NCI-H2227 treated with DMSO at 0.1 percent for 48 hours (cell line): ENCODE measurements at regions not wholly inside any gene's neighbourhood (a gene's known extent, or its start where the extent isn't known, plus 50 kb on each side); places are given as distances from the start of the nearest gene placed in this dataset.
"Not testable (repeated sequence)": the region's sequence is repeated elsewhere in the genome, so short reads cannot be mapped to it uniquely, and the experiment has no call there.

Source experiments
- DNase-seq: peaks from one replicate; lab custom pipeline; 2025; lab: John Stamatoyannopoulos, UW

DNA sequence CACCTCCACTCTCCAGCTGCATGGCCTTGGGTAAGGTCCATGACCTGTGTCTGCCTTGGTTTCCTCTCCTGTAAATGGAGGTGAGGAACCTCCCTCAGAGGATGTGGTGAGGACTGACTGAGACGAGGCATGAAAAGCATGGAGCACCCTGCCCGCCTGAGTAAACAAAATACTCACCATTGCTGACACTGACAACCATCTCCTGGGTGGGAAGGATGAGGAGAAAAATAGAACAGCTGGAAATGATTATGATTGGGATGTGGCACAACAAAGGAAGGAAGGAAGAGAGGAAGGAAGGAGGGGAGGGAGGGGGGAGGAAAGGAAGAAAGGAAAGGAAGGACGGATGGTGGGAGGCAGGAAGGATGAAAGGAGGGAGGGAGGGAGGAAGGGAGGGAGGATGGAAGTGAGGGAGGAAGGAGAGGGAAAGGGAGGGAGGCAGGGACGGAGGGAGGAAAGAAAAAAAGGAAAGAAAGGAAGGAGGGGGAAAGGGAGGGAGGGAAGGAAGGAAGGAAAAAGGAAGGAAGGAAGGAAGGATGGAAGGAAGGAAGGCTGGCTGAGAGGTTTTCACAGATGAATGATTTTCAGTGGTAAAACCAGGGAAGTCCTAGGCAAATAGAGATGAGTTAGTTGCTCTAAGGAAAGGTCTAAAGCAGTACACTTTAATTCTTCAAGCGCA is 276.5 kb upstream of the XYLT1 start:
- no peak for DNase-seq

DNA sequence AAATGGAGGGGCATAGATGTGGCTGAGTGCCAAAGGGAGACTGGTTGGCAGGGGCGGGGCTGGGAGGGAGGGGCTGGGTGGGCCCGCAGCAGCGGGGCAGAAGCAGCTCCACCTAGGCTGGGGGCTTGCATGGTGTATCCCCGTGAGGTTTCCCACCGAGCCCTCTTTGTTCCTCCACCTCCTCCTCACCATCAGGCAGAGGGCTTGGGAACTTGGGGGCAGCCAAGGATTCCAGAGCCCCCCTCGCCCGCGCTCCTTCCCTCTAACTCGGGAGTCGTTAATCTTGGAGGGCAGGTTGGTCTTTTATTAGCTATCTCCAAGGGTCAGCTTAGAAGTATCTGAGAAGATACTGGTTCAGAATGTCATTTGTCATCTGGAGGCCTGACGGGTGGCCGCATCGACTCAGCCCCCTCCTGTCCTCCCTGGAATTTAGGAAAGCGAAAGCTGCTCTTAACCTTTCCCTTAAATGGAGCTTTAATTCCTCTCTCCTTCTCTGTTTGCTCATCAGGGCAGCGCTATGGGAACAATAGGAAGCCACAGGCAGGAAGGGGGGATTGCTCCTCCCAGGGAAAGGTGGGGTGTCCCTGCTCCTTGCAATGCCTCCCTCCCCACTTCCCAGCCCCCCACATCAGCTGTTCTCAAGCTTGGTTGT is 274.3 kb upstream of the XYLT1 start:
- DNase-seq: peak; percentile 58

DNA sequence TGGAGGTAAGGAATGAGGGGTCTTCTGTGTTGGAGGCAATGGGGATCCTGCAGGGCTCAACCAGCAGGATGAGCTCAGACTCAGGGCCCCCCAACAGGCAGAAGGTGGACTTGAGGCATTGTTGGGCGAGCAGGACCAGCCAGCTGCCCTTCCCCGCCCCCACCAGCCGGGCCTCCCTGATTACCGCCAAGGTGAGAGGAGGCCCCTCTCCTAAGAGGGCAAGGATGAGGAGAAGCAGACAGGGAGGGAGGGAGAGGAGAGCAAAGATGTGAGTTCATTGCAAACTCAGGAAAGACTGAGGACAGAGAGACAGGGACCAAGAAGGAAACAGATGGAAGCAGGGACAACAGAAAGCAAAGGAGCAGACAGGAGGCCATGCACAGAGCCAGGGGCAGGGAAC is 272.8 kb upstream of the XYLT1 start:
- no peak for DNase-seq

DNA sequence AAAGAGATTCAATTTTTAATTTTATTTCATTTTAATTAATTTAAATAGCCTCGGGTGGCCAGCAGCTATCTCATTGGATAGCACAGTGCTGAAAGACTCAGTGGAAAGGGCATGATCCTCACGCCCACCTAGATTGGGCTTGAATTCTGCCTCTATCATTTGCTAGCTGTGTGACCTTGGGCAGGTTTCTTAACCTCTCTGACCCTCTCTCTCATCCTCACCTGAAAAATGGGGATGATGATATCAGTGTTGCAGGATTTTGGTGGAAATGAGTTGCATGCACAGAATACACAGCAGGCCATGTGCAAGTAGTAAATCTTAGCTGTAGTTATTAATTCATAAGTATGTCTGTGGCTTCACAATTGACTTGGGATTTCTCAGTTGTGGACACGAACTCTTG is 272.4 kb upstream of the XYLT1 start:
- no peak for DNase-seq

DNA sequence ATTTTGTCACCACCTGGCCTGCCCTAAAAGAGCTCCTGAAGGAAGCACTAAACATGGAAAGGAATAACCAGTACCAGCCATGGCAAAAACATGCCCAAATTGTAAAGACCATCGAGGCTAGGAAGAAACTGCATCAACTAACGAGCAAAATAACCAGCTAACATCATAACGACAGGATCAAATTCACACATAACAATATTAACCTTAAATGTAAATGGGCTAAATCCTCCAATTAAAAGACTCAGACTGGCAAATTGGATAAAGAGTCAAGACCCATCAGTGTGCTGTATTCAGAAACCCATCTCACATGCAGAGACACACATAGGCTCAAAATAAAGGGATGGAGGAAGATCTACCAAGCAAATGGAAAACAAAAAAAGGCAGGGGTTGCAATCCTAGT is 264.3 kb upstream of the XYLT1 start:
- DNase-seq: not testable (repeated sequence)

DNA sequence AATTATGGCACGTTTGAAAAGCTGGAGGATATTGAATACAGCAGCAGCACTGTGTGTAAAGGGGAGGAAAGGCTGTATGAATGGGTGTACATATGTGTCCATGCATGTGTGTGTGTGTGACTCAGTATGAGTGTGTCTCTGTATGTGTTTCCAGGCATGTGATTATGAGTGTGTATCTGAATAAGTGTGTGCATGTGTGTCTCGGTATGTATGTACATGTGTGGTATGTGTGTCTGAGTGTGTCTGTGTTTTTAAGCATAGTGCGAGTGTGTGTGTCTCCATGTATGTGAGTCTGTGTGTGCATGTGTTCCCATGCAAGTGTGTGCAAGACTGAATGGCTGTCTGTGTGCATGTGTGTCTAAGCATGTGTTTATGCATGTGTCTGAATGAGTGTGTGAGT is 259.1 kb upstream of the XYLT1 start:
- no peak for DNase-seq

DNA sequence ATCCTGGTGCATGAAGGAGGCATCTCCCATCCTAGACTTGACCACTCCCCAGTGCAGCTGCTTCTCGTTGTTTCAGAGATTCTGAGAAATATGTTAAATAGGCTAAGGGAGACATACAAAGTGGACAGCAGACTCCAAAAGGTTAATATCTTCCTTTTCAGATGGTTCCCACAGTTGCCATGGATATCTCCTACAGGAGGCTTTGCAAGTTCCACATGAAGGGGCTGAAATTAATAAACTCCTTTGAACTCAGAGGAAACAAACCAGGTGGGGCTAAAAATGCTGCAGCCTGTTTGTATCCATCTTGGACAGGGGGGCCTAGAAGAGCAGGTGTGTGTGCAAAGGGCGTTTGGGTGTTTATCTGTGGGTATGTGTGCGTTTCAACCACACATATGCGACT is 257.4 kb upstream of the XYLT1 start:
- DNase-seq: no peak

DNA sequence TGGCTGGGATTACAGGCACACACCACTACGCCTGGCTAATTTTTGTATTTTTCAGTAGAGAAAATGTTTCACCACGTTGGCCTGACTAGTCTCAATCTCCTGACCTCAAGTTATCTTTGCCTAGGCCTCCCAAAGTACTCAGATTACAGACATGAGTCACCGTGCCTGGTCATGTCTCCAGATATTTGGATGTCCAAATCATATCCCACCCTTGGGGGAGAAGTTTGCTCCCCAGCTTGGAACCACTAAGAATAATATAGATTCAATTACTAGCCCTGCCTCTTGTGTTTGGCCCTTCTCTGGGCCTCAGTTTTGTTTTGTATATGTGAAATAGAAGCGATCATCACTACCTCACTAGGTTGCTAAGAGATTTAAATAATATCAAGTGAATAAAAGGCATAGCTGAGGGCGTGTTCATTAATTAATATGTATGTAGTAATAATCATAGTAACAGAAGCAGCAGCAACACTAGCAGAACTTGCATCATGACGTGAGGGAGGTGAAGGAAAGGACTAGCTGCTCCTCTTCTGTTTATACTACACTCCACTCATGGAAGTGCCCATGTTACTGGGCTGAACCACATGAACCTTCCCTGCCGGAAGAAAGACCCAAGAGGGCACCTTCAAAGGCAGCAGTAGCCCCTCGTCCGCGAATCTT is 253.6 kb upstream of the XYLT1 start:
- no peak for DNase-seq

DNA sequence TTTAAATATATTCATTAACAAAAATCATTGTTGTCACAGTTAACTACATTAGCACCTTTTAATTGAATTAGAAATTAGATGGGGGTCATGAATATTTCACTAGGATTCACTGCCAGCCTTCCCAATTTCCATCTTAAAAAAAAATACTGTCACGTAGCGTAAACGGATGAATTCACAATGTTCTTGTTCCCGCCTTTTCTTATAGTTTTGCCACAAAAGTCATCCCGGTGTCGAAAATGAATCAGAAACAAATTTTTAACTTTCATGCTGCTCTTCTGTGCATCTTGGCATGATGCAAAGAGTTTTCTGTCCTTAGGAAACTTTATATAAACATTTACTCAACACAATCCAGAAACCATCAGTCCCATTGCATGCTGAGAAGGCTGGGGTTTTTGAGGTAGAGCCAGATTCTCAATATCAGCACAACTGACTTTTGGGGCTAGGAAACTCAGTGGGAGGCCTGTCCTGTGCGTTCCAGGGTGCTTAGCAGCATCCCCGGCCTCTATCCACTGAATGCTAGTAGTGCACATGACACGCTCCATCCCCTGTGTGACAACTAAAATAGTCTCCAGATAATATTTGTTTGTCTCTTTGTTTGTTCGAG is 252.9 kb upstream of the XYLT1 start:
- no peak for DNase-seq

DNA sequence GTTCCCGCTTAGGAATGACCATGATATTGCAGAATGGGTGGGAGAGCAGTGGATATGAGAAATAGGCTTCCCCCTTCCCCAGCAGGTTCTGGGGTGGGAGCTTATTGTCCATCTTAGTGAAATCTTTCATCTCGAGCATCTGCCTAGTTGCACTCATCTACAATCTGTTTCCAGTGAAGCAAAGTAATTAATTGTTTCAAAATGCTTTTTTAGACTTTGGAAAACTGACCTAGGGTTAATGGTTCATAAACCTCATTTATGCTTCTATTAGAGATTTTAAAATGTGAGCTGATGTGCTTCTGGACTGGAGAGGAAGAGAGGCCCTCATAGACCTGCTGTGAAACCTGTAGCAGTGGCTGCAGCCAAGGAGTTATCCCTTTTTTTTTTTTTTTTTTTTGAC is 247.7 kb upstream of the XYLT1 start:
- no peak for DNase-seq

DNA sequence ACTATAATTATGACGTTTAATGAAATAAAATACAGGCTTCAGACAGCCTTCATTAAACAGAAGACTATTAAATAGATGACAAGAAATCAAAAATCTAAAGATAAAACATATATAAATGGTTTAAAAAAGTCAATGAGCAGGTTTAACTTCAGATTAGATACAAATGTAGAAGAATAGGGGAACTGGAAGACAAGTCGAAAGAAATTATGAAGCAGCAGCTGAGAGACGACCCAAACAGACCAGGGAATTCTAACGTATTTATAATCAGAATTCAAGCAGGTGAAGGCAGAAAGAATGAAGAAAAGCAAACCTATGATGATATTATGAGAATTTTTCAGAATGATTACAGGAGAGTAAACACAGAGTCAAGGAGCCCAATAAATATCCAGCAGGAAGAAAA is 235.1 kb upstream of the XYLT1 start:
- DNase-seq: no peak

DNA sequence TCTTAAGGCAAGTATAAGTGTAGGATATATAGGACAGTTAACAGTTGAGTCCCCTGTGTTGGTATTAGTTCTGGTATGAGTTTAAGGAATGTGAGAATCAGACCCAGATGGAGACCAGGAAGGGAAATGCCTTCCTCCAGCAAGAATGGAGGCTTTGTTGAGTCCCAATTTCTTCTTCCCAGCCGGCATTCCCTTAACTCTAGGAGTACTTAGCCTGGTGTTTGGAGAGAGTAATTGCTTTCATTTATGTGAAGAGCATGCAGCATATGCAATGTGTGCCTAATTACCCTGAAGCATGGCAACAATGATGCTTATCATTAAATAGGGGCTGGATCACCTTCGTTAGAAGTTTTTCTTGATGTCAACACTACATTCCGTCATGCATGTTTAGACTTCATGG is 225.9 kb upstream of the XYLT1 start:
- DNase-seq: no peak

DNA sequence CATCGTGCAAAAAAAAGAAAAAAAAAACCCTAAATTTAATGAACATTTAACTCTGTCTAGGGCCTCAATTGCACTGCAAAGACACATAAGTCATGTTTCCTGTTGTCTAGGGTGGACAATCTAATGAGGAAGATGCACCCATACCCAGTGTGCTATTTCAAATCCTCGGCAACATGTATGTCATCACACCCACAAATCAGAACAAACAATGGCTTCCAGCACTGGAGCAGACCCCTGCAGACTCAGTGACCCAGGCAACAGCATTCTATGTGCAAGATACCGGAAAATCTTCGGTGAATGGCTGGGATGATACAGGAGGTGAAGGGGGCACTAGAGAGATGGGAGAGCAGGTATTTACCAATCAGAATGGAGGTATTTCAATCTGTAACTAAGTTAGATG is 221.7 kb upstream of the XYLT1 start:
- DNase-seq: no peak

DNA sequence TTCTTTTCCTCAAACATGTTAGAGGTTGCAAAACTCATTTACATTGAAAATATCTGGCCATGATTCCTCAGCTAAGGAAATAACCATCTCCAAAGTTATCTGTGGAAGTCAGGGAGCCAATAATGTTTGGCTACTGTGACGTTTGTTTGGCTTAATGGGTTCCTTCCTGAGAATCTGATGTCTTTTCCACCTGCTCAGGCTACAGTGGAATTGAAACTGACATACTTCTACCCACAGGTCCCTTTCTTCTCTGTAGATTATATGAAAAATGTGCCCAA is 221.1 kb upstream of the XYLT1 start:
- DNase-seq: no peak

DNA sequence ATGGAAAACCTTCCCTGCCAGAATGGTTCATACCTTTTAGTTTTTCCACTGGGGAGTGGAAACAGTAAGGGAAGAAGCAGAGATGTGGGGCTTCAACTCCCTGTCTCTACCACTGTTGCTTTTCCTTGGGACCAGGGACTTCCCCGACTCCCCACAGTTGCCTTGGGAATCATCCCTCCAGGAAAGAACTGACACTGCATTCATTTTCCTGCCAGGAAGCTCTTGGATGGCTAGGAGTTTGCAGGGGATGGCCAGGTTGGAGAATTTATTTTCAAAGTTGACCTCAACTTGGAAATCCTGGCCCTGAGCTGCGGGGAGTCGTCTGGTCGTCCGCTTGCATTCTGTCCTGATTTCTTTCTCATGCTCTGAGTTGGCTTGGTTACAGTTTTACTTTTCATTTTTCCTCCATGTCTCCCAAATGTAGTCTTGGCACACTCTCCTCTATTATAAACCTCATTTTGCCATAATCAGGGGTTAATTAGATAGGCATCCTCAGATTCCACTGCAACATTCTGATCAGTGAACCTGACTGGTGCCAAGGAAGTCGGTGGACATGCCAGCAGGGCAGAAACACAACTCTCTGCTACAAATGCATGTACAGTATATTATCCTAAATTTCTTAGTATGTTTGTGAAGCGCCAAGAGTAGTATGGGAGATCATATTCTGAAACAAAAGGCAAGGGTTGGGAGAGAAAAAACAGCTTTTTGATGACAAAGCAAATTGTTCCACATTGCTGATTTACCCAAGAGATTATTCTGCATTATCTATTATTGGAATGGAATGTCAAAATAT is 220.5 kb upstream of the XYLT1 start:
- DNase-seq: no peak

DNA sequence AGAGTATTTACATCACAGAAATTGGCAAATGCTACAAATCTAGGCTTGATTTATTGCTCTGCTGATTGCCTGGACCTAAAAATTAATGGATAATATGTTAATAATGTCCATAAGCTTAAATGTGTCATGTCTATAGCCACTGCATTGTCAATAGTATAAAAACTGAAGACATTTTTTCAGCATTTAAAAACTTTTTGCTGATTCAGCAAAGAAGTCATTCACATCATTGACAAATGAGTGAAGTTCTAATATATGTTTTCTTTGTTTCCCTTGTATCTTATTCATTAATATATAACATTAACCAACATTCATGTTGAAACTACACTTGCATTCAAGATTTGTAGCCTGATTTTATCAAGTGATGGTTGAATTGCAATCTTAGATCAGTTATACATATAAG is 214.7 kb upstream of the XYLT1 start:
- DNase-seq: no peak

DNA sequence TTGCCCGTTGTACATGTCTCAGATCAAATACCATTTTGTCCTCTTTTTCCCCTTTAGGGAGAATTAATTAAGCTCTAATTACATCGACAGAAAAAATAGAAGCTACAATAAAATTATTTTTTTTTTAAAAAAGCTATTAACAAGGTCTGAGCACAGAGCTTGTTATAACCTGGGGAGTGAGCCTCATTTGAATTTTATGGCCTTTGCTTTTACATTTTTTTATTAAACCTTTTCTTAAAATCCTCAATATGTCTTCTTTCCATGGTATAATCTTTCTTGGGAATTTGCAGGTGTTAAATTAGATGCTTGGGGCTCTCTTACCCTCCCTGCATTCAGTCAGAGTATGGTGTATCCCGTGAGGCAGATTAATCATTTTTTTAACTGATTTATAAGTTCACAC is 212.5 kb upstream of the XYLT1 start:
- no peak for DNase-seq

DNA sequence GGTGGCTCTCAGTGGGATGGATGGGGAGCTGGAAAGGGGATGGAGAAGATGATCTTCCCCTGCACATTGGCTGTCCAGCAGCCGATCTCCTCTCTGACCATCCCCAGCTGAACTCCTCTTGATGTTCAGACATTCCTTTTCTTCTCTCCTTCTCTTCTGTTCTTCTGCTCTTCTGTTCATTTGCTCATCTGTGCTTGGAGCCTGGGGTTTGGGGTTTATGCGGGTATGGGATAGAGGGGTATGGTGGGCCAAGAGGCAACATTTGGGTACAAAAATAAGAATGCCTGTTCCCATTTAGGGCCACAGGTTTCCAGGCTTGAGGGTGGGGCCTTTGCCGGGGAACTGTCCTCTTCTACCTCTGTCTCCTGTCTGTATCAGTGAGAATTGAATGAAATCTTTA is 205.4 kb upstream of the XYLT1 start:
- no peak for DNase-seq

DNA sequence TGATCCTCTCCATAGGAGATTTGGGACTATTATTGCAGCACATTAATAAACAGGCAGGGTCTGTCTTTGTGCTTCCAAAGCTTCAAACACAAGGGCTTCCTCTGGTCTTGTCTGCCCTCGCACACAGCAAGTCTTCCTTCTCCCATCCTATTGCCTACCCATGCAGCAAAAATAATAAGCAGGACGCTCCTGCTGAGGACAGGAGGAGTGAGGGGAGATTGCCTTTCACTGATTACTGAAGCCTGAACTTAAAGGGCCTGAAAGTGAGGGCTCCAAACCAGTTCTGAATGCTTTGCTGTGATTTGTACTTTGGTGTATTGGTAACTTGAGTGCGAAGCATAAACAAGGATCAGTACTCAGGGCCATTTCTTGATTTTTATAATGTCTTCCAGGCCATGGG is 197.6 kb upstream of the XYLT1 start:
- DNase-seq: no peak

DNA sequence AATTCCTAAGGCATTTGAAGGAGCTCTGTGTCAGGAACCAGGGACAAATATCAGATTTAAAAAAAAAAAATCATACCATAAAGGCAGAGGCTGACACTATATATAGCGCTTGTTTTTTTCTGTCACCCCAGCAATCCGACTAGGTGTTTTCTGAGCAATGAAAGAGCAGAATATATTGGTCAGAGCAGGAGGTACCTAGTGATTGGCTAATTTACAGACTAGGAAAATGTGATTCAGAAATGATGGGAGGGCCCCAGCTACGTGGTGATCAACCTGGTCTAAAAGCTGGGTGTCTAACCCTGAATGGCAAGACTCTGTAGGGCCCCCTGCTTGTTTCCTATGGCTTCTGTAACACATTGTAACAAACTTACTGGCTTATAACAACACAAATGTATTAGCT is 195.5 kb upstream of the XYLT1 start:
- DNase-seq: no peak

DNA sequence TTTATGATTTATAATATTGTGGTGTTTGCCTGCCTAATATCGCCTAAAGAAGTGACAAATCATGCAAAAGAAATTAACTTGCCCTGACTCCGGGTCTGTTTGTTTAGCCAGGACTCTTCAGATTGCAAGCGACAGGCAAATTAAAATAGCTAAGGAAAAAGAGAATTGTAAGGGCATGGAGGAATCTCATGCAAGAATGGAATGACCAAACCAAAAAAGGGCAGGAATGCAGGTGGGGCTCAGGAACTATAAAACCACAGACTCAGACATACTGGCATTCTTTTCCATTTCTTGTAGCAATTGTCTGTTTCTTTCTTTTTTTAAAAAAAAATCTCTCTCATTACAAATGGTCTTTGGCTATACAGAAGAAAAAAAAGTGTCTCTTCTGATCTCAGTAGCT is 188.1 kb upstream of the XYLT1 start:
- no peak for DNase-seq

DNA sequence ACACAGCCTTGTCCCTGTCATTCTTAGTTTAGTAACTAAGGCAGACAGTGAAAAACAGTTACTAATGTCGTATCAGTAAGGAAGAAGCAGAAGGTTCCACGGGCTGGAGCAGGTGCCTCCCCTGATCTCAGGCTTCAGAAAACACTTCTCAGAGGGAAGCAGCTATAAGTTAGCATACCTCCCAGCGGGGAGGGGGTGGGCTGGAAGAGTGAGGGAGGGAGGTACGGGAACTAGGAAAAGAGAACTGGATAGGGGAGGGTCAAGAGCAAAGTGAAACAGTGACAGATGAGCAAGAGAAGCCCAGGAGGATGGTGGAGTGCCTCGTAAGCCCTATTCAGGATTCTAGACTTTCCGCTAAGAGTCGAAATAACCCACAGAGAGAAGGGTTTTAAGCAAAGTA is 186.3 kb upstream of the XYLT1 start:
- DNase-seq: no peak

DNA sequence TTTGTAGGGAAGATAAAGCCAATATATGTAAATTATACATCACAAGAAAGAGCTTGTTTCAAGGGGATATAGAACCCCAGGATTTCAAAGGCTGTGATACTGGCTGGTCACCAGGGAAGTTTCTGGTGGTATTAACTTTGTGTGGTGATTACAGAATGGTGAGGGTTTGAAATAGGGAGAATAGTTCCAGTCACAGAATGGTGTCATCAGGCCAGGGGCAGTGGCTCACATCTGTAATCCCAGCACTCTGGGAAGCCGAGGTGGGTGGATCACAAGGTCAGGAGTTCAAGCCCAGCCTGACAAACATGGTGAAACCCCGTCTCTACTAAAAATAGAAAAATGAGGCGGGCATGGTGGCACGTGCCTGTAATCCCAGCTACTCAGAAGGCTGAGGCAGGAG is 183.8 kb upstream of the XYLT1 start:
- DNase-seq: no peak
